Embryonic facial prominence (tissue), 1 donor: ENCODE measurements at regions not wholly inside any gene's neighbourhood (a gene's known extent, or its start where the extent isn't known, plus 50 kb on each side); places are given as distances from the start of the nearest gene placed in this dataset.

Experiments
- DNase-seq: peaks from one replicate; pipeline ENCODE4 v3.0.0-alpha.2; 2016; ENCODE audit errors: extremely low spot score

- no peak for DNase-seq
Observed at GRCh38 chr18:55120896-55121295, 161.6 kb upstream of the CCDC68 start.

- DNase-seq, result no peak
Observed at GRCh38 chr18:55119434-55119833, 160.2 kb upstream of the CCDC68 start.

- no peak for DNase-seq
Observed at GRCh38 chr18:55119016-55119415, 159.8 kb upstream of the CCDC68 start.

- no peak for DNase-seq
Observed at GRCh38 chr18:55116863-55117262, 157.6 kb upstream of the CCDC68 start.

- DNase-seq, result no peak
Observed at GRCh38 chr18:55115606-55116005, 156.3 kb upstream of the CCDC68 start.

GRCh38 chr18:55114876-55115275, 155.6 kb upstream of the CCDC68 start:
- no peak for DNase-seq

GRCh38 chr18:55113800-55114199, 154.5 kb upstream of the CCDC68 start:
- DNase-seq, result no peak

GRCh38 chr18:55111271-55111670, 152.0 kb upstream of the CCDC68 start:
- DNase-seq, result no peak

GRCh38 chr18:55110436-55110835, 151.2 kb upstream of the CCDC68 start:
- DNase-seq, result no peak

GRCh38 chr18:55109818-55110414, 150.7 kb upstream of the CCDC68 start:
- DNase-seq, result no peak

- DNase-seq, result no peak
Observed at GRCh38 chr18:55106906-55107305, 147.6 kb upstream of the CCDC68 start.

GRCh38 chr18:55106466-55106865, 147.2 kb upstream of the CCDC68 start:
- no peak for DNase-seq

GRCh38 chr18:55105873-55106272, 146.6 kb upstream of the CCDC68 start:
- no peak for DNase-seq

GRCh38 chr18:55102958-55103456, 143.7 kb upstream of the CCDC68 start:
- DNase-seq, result no peak

GRCh38 chr18:55102501-55102900, 143.2 kb upstream of the CCDC68 start:
- DNase-seq, result no peak

GRCh38 chr18:55101458-55101824, 142.2 kb upstream of the CCDC68 start:
- DNase-seq, result no peak

- no peak for DNase-seq
Observed at GRCh38 chr18:55100817-55101457, 141.7 kb upstream of the CCDC68 start.

GRCh38 chr18:55097456-55098170, 138.4 kb upstream of the CCDC68 start:
- DNase-seq, result no peak

GRCh38 chr18:55096263-55096951, 137.1 kb upstream of the CCDC68 start:
- DNase-seq, result no peak

GRCh38 chr18:55095584-55095983, 136.3 kb upstream of the CCDC68 start:
- no peak for DNase-seq

GRCh38 chr18:55093808-55094207, 134.5 kb upstream of the CCDC68 start:
- DNase-seq, result no peak

- no peak for DNase-seq
Observed at GRCh38 chr18:55093295-55093694, 134.0 kb upstream of the CCDC68 start.
